Activated CD4-positive, alpha-beta T cell treated with anti-CD3 and anti-CD28 coated beads for 4 hours (primary cell): ENCODE measurements at regions not wholly inside any gene's neighbourhood (a gene's known extent, or its start where the extent isn't known, plus 50 kb on each side); places are given as distances from the start of the nearest gene placed in this dataset.

Source experiments
- DNase-seq, 2 donors: peaks; one replicate each; pipeline ENCODE4 v3.0.0-alpha.2; 2020

- DNase-seq: no peak
Observed at GRCh38 chr4:180485407-180485806, 1757.8 kb upstream of the TENM3 start.

DNA sequence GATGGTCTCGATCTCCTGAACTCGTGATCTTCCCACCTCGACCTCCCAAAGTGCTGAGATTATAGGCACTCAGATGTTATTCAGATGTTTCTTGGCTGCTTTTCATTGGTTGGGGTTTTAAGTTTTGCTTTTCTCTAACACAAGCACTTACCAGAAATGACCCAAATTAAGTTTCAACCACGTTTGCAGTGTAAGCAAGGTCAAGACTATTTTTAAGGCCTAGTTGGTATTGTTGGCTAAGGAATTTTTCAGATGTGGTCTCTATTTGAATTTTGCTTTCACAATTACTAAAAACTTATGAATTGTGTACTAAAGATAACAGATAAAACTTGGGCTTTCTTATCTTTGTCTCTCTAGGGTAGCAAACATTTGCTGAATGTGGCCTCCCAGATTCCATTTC is 1756.9 kb upstream of the TENM3 start:
- DNase-seq: no peak

DNA sequence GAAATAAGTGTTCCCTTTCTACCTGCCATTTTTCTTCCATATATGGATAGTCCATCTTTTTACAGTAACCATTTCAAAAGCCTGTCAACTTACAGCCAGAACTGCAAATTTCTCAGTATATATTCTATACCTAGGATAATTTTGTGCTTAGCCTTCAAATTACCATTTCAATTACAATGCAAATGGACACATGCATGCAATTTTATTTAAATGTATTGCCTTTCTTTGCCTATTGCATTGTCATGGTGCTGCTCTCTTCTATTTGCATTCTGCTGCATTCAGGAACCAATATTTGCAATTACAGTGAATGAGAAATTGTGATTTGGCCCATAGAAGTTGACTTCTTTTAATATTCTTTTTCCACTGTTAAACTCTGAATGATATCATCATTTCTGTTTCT is 1753.4 kb upstream of the TENM3 start:
- DNase-seq: no peak

- DNase-seq: no peak
Observed at GRCh38 chr4:180491210-180491609, 1752.0 kb upstream of the TENM3 start.

DNA sequence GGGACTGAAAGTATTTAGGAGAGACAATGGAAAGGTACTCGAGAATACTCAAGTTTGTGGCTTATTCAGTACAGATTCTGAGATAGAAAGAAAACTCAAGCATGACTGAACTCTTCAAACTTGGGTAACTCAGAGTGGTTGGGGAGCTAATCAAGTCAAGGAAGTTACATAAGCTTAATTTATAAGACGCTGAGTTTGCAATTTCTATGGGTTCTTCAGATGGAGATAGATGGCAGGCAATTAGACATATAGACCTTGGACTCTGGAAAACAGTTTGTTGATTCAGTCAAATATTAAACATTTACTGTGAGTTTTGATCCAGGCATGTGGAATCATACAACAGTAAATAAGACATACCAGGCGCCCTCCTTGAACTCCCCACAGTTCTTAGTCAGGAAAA is 1749.9 kb upstream of the TENM3 start:
- DNase-seq: no peak

DNA sequence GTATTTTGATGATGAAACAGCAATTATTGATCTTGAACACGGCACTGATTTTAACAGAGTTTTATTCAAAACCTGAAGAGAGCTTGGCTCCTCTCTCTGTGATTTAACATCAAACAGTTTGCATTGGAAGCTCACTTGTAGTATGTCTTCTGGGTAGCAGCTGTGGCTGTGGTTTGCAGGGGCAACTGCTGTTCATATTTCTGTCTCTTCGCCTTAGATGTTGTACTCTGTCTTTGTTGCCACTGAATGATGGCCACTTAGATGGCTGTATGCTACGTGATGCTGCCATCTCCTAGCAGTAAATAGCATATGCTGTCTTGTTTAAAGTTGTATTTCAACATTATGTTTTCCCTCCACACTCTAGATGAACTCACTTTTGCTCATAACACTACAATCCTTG is 1743.0 kb upstream of the TENM3 start:
- no peak for DNase-seq

GRCh38 chr4:180512801-180513475 is 1730.3 kb upstream of the TENM3 start:
- DNase-seq: no peak

DNA sequence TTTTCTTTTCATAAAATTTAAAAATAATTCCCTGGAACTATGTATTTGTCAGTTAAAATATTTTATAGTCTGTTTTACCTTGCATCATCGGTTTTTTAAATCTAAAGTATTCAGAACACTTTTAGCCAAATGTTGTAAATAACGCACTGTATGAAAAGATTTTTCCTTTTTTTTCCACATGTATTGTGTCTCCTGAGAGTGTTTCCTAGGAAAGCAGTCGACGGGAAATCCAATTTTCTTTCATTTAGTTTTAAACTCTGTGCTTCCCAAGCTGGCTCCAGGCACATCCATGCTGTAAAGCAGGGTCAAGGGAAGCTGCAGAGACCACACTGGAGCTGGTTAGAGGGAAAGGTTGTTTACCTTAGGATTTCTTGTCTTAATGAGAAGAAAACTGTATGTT is 1724.3 kb upstream of the TENM3 start:
- no peak for DNase-seq

GRCh38 chr4:180521181-180521580 is 1722.0 kb upstream of the TENM3 start:
- DNase-seq: no peak

DNA sequence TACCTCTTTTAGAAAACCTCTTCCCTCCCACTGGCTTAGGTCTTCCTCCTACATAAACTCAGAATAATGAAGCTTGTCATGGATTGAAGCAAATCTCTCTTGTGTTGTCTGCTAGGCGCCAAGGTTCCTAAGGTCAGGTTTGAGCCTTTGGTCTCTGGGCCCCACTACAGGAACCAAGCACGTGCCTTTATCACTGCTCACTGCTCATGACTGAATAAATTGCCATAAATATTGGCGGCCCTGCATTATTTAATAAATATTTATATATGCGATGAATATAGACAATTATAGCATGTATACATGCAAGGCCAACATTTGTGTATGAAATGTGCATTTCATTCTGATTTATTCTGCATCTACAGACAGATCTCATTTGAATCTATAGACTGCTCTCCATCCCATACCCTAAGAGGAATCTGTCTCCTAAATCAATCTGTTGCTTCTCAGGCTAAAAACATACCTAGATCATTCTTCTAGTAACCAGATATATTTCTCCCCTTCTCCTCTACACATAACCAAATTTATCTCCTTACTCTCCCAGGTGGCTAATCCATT is 1717.6 kb upstream of the TENM3 start:
- DNase-seq: no peak

DNA sequence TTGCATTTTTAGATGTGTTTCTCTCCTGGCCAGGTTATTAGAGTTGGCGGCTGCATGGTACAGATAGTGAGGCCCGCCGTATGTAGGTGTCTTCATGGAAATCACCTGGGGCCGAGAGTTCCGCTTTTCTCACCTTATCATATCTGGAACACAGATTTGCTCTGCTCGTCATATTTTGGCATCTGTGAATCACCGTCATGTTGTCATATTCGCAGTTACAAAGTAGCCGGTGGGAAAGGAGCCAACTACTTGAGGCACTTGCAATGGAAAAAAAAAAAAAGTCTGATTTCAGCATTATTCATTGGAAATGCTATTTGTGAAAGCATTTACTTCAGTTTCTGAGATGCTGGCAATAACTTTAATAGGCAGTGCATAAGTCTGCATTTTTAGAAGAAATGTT is 1715.2 kb upstream of the TENM3 start:
- no peak for DNase-seq

GRCh38 chr4:180530787-180531186 is 1712.4 kb upstream of the TENM3 start:
- DNase-seq: no peak

- DNase-seq: no peak
Observed at GRCh38 chr4:180532691-180533090, 1710.5 kb upstream of the TENM3 start.

DNA sequence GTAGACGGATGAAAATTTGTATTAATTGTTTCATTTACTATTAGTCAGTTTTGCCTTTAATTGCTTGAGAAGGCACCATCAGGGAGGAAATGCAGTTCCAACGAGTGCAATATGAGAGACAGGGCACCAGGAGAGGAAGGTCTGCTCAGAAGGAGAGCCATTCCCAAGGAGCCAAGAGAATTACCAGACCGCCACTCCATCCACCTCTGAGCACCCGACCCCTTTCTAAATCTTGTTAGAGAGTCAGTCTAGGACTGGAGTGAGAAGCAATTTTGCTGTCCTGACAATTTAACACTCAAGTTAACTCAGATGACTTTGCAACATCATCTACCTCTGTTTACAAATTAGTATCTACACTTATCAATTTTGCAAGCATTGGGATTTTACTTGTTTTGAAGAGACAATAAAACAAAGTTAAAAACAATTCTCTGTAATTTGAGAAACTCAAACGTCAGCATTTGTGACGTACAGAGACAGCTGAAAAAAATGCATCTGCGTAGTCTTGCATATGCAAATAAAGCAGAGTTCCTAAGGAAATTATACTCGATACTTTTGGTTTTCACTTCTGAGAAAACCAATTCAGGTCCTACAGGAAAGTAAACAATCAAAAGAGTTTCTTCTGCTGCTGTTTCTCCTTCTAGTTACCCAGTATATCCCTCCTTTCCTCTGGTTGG is 1704.7 kb upstream of the TENM3 start:
- DNase-seq: no peak

DNA sequence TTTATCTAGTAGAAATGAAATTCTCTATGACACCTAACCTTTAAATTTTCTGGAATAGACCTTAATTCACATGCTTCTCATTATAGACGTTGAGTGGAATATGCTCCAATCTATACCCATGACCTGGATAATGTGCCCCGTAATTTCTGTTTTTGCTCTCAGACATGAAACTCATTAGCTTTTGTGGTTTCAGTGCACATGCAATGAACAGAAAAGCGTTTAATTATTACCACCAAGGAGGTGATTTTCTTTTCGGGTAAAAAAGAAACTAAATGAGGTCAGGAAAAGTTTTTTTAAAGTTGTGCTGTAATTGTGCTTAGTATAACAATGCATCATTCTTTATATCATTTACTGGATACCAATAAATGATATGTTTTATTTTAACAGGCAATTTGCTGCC is 1703.9 kb upstream of the TENM3 start:
- DNase-seq: no peak

GRCh38 chr4:180541678-180542077 is 1701.5 kb upstream of the TENM3 start:
- DNase-seq: no peak

- DNase-seq: no peak
Observed at GRCh38 chr4:180542445-180543100, 1700.6 kb upstream of the TENM3 start.

DNA sequence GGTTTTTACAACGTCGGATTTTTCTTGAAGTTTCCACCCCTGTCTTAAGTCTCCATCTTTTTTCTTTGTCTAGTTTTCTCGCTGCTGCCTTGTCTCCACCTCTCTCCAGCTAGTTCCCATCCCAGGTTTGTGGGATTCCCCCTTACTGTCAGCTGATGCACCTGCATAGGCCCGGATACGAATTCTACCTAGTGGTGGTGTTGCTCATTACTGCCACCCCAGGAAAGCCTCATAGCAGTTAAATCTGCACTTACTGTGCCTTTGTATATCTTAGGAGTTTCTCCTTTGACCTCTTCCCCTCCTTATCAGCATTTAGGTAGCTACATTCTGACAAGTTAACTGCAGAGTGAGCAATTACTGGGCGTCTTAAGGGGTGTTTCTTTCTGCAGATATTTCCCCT is 1693.1 kb upstream of the TENM3 start:
- no peak for DNase-seq

GRCh38 chr4:180557348-180557747 is 1685.9 kb upstream of the TENM3 start:
- DNase-seq: no peak

DNA sequence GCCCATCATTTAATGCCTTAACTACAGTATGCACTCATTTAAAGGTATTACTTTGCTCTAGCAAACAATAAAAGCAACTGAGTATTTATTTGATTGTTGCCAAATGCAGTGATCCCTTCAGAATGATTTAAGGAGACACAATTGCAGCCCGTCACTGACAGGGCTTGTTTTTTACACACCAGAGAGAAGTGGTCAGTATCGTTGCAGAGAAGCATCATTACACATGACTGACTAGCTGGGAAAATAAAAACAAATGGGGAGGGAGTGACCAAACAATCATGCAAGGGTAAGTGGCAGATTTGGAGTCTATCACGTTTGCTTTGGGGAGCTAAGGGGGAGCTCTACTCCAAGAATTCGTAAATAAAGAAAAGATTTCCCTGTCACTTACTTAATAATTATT is 1685.3 kb upstream of the TENM3 start:
- DNase-seq: no peak

- DNase-seq: no peak
Observed at GRCh38 chr4:180558427-180558826, 1684.8 kb upstream of the TENM3 start.

DNA sequence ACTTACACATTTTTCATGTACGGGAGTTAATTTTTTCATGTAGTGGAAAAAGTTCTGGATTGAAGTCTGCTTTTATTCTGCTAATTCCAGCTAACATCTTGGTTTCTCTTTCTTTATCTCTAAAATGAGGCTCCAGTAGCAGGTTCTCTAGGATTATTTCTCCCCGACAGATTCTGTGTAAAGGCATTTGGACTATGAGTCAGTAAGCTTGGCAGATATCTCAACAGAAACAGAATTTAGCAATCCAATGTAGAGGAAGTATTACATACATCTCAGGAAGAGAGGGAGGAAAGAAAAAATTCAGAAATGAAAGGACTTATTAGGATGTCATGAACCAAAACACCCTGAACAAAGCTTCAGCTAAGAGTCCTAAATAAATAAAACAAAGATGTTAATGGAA is 1682.3 kb upstream of the TENM3 start:
- DNase-seq: no peak

GRCh38 chr4:180564026-180564425 is 1679.2 kb upstream of the TENM3 start:
- no peak for DNase-seq

DNA sequence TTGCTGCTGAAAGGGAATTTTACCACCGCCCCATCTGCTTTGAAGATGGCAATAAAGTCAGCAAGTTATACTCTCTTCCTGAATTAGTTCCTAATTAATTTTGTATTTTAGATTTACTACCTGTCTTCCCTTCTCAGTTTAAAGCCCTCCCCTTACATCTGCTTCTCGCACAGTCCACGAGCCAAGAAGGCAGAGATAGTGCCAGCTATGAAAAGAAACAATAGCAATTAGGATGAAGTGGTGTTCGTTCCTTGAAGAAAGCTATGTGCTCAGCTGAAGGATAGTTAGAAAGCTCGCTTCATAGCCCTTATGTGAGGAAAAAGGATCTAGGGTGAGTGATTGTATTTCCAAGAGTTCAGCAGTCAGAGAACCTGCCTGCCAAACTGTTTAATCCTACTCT is 1678.8 kb upstream of the TENM3 start:
- no peak for DNase-seq
